ENCODE measurements at regions not wholly inside any gene's neighbourhood (a gene's known extent, or its start where the extent isn't known, plus 50 kb on each side); places are given as distances from the start of the nearest gene placed in this dataset.
"Not testable (repeated sequence)": the region's sequence is repeated elsewhere in the genome, so short reads cannot be mapped to it uniquely, and the experiment has no call there.

- no peak for DNase-seq
Measured at GRCh38 chr12:88743946-88744685, 163.8 kb upstream of the KITLG start.

GRCh38 chr12:88737838-88738472, 157.7 kb upstream of the KITLG start:
- DNase-seq: no peak

- DNase-seq: no peak
Measured at GRCh38 chr12:88736031-88736430, 155.8 kb upstream of the KITLG start.

GRCh38 chr12:88733008-88733407, 152.7 kb upstream of the KITLG start:
- DNase-seq: no peak

GRCh38 chr12:88729196-88729595, 148.9 kb upstream of the KITLG start:
- DNase-seq: no peak

- DNase-seq: no peak
Measured at GRCh38 chr12:88726806-88727720, 146.8 kb upstream of the KITLG start.

- DNase-seq: no peak
Measured at GRCh38 chr12:88725592-88726143, 145.4 kb upstream of the KITLG start.

GRCh38 chr12:88723219-88723618, 142.9 kb upstream of the KITLG start:
- no peak for DNase-seq

GRCh38 chr12:88720785-88721650, 140.7 kb upstream of the KITLG start:
- DNase-seq: no peak

GRCh38 chr12:88720231-88720630, 140.0 kb upstream of the KITLG start:
- DNase-seq: no peak

GRCh38 chr12:88717188-88717587, 136.9 kb upstream of the KITLG start:
- DNase-seq: no peak

GRCh38 chr12:88716240-88716639, 136.0 kb upstream of the KITLG start:
- DNase-seq: no peak

- DNase-seq: no peak
Measured at GRCh38 chr12:88715673-88716072, 135.4 kb upstream of the KITLG start.

- not testable (repeated sequence) for DNase-seq
Measured at GRCh38 chr12:88714263-88714882, 134.1 kb upstream of the KITLG start.

- no peak for DNase-seq
Measured at GRCh38 chr12:88707800-88708199, 127.5 kb upstream of the KITLG start.

- no peak for DNase-seq
Measured at GRCh38 chr12:88706286-88706685, 126.0 kb upstream of the KITLG start.

- DNase-seq: no peak
Measured at GRCh38 chr12:88703790-88704189, 123.5 kb upstream of the KITLG start.

GRCh38 chr12:88698471-88698870, 118.2 kb upstream of the KITLG start:
- DNase-seq: no peak

- DNase-seq: no peak
Measured at GRCh38 chr12:88693837-88694445, 113.7 kb upstream of the KITLG start.

- DNase-seq: no peak
Measured at GRCh38 chr12:88691811-88692210, 111.5 kb upstream of the KITLG start.

GRCh38 chr12:88684610-88685009, 104.3 kb upstream of the KITLG start:
- DNase-seq: no peak
